HFF-Myc (cell line): ENCODE measurements at regions not wholly inside any gene's neighbourhood (a gene's known extent, or its start where the extent isn't known, plus 50 kb on each side); places are given as distances from the start of the nearest gene placed in this dataset.

Source experiments
- DNase-seq: peaks from one replicate; pipeline ENCODE4 v3.0.0-alpha.2; 2011; ENCODE audit warnings: low read depth; ENCODE audit errors: extremely low read depth
- H3K4me3 ChIP-seq: replicated peaks from 2 replicates; pipeline ENCODE4 v1.5.1; 2011; ENCODE audit warnings: low read depth, mild to moderate bottlenecking, control low read depth, low read length
- TF ChIP-seq, protein P1 (sequence below): IDR thresholded peaks from 2 replicates; pipeline ENCODE4 v1.5.1; 2012; ENCODE audit warnings: mild to moderate bottlenecking, low read depth, low read length, control low read depth; ENCODE audit errors: missing control alignments

DNA sequence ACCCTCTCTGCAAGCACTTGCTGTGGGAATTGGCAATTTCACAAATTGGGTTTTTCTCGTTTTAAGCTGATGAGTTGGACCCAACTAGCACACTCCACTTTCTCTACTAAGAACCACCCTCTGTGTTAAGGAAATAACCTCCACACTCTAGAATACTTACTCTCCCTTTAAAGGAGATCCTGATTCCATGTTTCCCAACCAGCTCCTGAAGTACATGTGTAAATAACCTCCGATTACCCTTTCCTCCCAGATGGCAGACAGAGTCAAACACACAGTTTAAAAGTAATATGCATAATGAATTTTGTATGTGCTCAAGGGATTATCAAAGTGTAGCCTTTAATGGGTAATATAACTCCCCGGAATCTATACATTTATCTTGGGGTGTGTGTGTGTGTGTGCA, 171.3 kb upstream of the OSR1 start:
- TF ChIP-seq, protein P1, sequence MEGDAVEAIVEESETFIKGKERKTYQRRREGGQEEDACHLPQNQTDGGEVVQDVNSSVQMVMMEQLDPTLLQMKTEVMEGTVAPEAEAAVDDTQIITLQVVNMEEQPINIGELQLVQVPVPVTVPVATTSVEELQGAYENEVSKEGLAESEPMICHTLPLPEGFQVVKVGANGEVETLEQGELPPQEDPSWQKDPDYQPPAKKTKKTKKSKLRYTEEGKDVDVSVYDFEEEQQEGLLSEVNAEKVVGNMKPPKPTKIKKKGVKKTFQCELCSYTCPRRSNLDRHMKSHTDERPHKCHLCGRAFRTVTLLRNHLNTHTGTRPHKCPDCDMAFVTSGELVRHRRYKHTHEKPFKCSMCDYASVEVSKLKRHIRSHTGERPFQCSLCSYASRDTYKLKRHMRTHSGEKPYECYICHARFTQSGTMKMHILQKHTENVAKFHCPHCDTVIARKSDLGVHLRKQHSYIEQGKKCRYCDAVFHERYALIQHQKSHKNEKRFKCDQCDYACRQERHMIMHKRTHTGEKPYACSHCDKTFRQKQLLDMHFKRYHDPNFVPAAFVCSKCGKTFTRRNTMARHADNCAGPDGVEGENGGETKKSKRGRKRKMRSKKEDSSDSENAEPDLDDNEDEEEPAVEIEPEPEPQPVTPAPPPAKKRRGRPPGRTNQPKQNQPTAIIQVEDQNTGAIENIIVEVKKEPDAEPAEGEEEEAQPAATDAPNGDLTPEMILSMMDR: no peak
- no peak overlapping the region for H3K4me3 ChIP-seq
- no peak for DNase-seq

DNA sequence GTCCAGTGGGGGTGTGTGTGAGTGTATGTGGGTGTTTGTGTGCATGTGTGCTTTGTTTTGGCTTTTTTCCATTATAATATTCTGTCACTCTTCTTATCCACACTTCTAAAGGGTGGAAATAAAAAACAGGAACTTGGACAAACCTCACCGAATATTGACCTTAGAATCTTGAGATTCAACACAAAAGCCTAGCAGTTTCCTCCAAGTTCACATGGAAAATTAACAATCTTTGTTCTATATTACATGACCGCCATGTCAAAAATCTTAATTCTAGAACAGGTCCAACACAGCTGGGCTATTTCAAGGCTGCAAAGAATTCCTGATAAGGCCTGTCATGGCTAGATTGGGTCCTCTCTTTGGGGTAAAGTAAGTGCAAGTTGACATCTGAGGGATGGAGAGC, 169.3 kb upstream of the OSR1 start:
- no peak for DNase-seq
- TF ChIP-seq, protein P1: no peak
- no peak overlapping the region for H3K4me3 ChIP-seq

DNA sequence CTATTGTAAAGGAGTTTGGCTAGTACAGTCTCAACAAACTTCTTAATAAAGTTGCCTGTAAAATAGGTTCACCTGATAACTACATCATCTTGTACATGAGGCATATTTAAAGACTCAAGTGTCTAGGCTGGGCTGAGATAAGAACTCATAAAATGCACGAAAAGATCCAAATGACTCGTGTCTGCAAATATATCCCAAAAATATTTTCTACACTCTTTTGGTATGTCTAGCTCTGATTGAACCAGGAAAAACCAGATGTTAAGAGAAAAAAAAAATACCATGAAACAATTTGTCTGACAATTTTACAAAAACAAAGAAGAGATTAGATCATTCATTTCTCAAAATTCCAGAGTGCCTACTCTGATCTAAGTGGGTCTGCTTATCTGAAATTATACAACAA, 166.9 kb upstream of the OSR1 start:
- no peak overlapping the region for H3K4me3 ChIP-seq
- TF ChIP-seq, protein P1: no peak
- no peak for DNase-seq

DNA sequence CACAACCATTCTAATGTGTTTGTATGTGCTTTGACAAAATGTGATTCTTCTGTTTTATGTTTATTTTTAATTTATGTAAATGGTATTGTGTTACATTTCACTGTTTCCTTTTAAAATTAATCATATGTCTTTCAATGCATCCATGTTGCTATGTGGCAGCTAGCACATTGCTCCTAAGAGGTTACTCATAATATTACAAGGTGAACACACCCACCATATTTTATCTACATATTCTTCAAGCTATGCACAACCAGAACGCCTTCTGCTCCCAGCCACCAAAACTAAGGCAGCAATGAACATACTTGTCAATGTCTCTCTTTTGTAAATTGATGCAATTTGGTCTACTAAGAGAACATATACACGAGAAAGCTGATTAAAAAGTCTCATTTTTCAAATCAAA, 160.6 kb upstream of the OSR1 start:
- TF ChIP-seq, protein P1: no peak
- no peak for DNase-seq
- no peak overlapping the region for H3K4me3 ChIP-seq

DNA sequence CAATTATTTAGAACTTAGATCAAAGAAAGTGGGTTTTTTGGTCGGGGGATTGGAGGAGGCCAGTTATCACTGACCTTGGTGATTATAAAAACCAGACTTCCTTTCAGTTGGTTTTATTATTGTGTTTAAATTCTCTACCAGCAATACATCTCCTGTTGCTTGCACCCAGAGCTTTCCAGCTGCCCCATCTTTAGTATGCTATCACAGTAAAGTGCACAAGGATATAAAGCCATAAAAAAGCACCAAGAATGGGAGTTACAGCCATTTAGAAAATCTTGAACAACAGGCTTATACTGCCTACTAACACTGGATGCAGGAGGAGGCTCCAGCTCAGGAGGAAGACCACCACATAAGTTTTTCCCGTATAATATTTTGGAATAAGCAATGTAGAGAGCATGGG, 148.7 kb upstream of the OSR1 start:
- H3K4me3 ChIP-seq: no peak overlapping the region
- TF ChIP-seq, protein P1: no peak
- no peak for DNase-seq

DNA sequence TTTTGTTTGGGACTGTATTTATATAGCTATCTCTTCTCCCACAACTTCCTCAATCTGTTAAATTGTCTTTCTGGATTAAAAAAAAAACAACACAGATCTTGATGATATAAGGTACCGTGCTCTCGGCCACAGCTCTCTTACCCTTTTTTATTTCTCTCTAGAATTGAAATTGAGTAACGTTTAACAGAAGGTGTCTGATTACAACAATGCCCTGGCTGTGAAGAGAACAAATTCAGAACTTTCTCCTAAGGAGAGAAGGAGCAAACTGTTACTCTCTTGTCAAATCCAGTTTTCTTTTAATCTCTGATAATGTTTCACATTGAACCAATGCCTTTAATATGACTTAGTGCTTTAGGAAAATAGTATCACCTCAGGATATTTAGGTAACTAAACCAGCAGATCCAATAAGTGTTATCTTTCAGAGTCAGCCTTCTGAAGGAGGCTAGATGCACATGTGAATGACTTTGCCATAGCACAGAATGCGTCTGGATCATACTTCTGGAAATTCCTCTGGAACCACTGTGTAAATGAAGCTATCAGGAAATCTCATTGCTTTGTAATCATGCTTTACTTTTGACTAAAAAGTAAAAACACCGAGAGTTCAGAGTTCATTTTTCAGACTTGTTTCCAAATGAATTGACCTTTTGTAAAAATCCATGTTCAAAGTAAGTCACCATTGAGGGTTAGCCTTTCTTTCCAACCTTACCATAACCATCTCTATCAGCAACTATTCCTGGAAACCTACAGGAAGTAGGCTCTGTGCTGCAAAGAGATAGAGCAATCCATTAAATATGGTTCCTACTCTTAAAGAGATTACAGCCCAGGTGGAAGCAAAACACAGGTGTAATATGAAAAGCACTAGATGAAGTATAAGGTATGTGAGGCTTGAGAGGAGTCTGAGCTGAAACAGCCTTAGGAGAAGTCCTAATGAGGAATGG, 147.0 kb upstream of the OSR1 start:
- TF ChIP-seq, protein P1: no peak
- no peak for DNase-seq
- no peak overlapping the region for H3K4me3 ChIP-seq
